Naive B cell (primary cell): ENCODE measurements at regions not wholly inside any gene's neighbourhood (a gene's known extent, or its start where the extent isn't known, plus 50 kb on each side); places are given as distances from the start of the nearest gene placed in this dataset.

Experiments
- ATAC-seq, 2 donors: fragments of 150-1000 bp; cut with Tn5 transposase; 2 replicates each; pipeline ENCODE4 v1.10.0; 2021; ENCODE audit warnings: low read depth in 2 of 2, mild to moderate bottlenecking in 2 of 2, moderate library complexity in 2 of 2
- DNase-seq: peaks from one replicate; pipeline ENCODE4 v3.0.0; 2022
- H3K27ac Mint-ChIP-seq, 6 donors: one replicate each; pipeline ENCODE4 v1.8.0; 2020 to 2022; ENCODE audit warnings: mild to moderate bottlenecking in 6 of 6, mixed read lengths in 6 of 6, moderate library complexity in 5 of 6, inconsistent platforms in 2 of 6
- H3K27me3 Mint-ChIP-seq, 3 donors: one replicate each; pipeline ENCODE4 v1.8.0; 2021 to 2022; ENCODE audit warnings: mixed read lengths in 3 of 3, mild to moderate bottlenecking in 1 of 3
- H3K36me3 Mint-ChIP-seq, 2 donors: one replicate each; pipeline ENCODE4 v1.8.0; 2020 to 2022; ENCODE audit warnings: mixed read lengths in 2 of 2, inconsistent platforms in 1 of 2, mild to moderate bottlenecking in 1 of 2
- H3K4me1 Mint-ChIP-seq, 3 donors: one replicate each; pipeline ENCODE4 v1.8.0; 2020 to 2022; ENCODE audit warnings: mixed read lengths in 3 of 3, inconsistent platforms in 1 of 3, mild to moderate bottlenecking in 1 of 3, moderate library complexity in 1 of 3
- H3K4me3 Mint-ChIP-seq, 8 donors: one replicate each; pipeline ENCODE4 v1.8.0; 2020 to 2022; ENCODE audit warnings: mild to moderate bottlenecking in 8 of 8, mixed read lengths in 8 of 8, moderate library complexity in 8 of 8, inconsistent platforms in 2 of 8
- H3K9me3 Mint-ChIP-seq, 7 donors: one replicate each; pipeline ENCODE4 v1.8.0; 2020 to 2022; ENCODE audit warnings: mixed read lengths in 7 of 7, mild to moderate bottlenecking in 5 of 7, inconsistent platforms in 2 of 7, moderate library complexity in 1 of 7

DNA sequence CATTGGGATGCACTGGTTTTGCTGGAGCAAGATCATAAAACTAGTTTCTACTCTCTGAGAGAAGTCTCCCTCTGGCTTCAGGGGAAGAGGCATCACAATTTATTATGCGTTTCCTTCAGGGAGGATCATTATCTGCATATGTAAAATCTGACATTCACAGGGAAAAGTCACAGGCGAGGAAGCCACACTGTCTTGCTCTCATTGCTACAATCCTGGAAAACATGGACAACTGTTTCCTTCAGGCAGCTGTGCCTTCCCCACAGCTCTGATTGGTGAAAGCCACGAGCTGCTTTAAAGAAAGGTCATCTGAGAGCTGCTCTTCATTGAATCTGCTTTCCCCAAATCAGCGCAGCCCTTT, 397.8 kb downstream of the MED10 start:
- Mint-ChIP-seq H3K27ac (no peak overlapping the region), H3K4me1 (no peaks in the 10 kb centered on the region)

DNA sequence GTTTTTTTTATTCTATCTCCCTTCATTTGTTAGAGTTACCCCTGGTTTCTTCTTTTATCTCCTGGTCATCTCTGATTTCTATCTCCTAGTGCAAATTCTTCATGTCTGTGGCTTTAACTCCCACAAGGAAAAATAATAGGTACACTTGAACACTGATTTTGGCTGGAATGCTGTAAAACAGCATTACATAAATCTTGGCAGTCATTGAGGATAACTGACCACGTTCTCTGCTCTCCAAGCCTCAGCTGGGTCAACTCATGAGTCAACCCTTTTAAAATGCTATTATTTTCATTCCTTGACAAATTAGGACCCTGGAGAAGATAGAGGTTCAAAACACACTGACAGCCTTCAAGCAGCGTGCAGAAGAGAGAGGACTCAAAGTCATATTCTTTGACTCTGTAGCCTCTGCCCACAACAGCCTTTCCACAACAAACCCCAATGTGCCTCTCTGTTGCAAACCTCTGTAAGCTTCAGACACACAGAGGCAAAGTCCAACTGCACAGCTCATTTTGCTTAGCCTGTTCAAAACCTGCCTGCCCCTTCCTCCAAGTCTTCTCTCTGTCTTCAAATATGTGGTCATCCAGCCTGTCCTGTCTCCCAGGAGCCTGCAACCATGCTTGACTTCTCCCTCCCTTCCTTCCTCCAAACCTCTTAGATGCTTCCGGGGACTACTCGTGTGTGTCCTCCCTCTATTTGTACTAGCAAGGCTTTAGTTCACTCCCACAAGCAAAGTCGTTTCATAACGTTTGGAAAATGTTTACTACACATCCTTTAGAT, 398.4 kb downstream of the MED10 start:
- no peaks in the 10 kb centered on the region for H3K36me3 Mint-ChIP-seq
- H3K9me3 Mint-ChIP-seq, result peaks cover 0 to 14% (median 2%) of the 10 kb centered on the region in 7 donors
- no peak overlapping the region for H3K4me3 Mint-ChIP-seq
- no peaks in the 10 kb centered on the region for H3K4me1 Mint-ChIP-seq
- ATAC-seq (no peak), DNase-seq (no peak)
- H3K27me3 Mint-ChIP-seq, result peaks cover 0 to 17% (median 0%) of the 10 kb centered on the region in 3 donors
- H3K27ac Mint-ChIP-seq, result no peak overlapping the region

More for the DNA sequence above, 397.8 kb downstream of the MED10 start:
- Mint-ChIP-seq H3K36me3 (no peaks in the 10 kb centered on the region), H3K27me3 (peaks cover 0 to 17% (median 0%) of the 10 kb centered on the region in 3 donors), H3K9me3 (peaks cover 0 to 14% (median 2%) of the 10 kb centered on the region in 7 donors), H3K4me3 (no peak overlapping the region)
- DNase-seq, result no peak
- ATAC-seq, result no peak

DNA sequence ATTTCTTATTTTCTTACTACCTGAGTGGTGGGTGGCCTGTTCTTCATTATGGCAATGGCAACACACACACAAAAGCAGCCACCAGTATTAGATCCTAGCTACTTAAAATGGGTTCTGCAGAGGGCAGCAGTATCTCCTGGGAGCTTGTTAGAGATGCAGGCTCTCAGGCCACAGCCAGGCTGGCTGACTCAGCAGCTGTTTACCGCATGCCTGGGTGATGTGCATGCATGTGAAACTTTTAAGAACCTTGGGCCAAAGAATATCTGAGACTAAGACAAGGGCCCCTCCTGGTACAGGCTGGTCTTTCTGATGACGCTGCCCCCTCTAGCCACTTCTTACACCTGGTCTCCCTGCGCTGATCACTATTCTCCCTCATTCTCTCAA, 399.0 kb downstream of the MED10 start:
- Mint-ChIP-seq H3K36me3 (no peaks in the 10 kb centered on the region), H3K9me3 (peaks cover 0 to 14% (median 2%) of the 10 kb centered on the region in 7 donors), H3K4me1 (no peaks in the 10 kb centered on the region), H3K4me3 (no peak overlapping the region), H3K27ac (no peak overlapping the region), H3K27me3 (peaks cover 0 to 17% (median 0%) of the 10 kb centered on the region in 3 donors)
- DNase-seq (no peak), ATAC-seq (no peak)

DNA sequence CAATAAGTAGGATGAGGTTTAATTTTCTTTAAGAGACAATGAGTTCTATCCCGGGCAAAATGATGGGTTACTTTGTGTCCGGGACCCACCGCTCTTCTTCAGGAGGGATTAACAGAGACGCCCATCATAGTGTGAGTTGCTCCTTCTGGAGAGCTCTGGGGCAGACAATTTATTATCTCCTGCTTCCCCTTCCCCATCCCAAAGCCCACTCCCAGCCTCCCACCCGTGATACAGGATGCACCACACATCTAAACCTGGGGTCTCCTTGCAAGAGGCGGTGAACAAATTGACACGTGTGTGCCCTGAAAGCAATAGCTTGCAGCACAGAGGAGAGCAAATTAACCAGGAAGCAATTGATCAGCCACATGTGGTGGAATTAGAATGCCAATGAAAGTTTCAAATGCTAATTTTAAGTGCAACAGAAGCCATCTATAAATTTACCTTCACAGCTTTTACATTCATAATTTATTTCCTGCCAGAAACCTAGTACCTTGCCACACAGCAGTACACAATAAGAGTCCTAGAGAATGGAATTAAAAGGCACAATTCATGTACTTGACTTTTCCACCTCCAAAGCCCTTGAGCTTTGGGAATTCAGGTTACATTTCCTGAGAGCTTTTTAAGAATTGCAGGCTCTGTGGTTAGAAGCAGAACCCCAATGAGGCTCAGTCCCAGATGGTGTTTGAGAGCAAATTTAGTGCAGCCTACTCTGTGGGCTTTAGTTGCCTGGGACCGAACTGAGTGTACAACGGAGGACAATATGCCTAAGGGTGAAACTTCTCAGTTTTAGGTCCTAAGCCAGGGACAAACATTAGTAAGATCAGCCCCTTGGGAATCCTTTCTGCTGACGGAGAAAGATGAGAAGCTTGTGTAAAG, 399.6 kb downstream of the MED10 start:
- Mint-ChIP-seq H3K36me3 (no peaks in the 10 kb centered on the region), H3K4me1 (no peaks in the 10 kb centered on the region), H3K27ac (no peak overlapping the region), H3K9me3 (peaks cover 0 to 14% (median 2%) of the 10 kb centered on the region in 7 donors), H3K4me3 (no peak overlapping the region), H3K27me3 (peaks cover 0 to 17% (median 0%) of the 10 kb centered on the region in 3 donors)
- DNase-seq, result no peak
- no peak for ATAC-seq

DNA sequence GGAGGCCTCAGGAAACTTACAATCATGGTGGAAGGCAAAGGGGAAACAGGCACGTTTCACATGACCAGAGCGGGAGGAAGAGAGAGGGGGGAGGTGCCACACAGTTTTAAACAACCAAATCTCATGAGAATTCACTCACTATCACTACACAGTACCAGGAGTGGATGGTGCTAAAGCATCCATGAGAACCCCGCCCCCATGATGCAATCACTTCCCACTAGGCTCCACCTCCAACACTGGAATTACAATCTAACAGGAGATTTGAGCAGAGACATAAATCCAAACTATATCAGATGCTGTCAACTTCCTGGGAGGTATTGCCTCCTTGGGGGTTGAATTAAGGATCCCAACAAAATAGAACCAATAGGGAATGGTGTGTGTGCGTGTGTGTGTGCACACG, 407.1 kb downstream of the MED10 start:
- Mint-ChIP-seq H3K36me3 (no peaks in the 10 kb centered on the region), H3K27ac (no peak overlapping the region), H3K9me3 (peaks cover 3 to 14% (median 6%) of the 10 kb centered on the region in 7 donors), H3K27me3 (peaks cover 0 to 5% (median 0%) of the 10 kb centered on the region in 3 donors), H3K4me1 (no peaks in the 10 kb centered on the region), H3K4me3 (no peak overlapping the region)
- ATAC-seq (no peak), DNase-seq (no peak)

DNA sequence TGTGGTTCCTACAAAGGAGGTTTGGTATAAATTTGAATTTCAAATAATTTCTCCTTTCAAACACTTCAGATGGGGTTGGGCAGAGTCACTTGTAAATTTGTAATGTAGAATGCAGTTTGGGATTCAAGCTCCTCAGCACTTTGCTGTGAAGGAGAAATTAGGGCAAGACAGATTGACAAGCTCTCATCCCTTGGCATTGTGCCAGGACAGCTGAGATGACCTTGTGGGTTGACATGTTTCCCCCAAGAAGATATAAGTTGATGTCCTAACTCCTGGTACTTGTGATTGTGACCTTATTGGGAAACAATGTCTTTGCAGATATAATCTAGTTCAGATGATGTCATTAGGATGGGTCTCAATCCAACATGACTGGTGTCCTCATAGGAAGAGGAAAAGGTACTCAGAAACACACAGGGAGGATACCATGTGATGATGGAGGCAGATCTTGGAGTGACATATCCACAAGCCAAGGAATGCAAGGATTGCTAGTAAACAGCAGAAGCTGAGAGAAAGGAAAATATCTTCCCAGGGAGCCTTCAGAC, 408.3 kb downstream of the MED10 start:
- Mint-ChIP-seq H3K27ac (no peak overlapping the region), H3K4me3 (no peak overlapping the region)

DNA sequence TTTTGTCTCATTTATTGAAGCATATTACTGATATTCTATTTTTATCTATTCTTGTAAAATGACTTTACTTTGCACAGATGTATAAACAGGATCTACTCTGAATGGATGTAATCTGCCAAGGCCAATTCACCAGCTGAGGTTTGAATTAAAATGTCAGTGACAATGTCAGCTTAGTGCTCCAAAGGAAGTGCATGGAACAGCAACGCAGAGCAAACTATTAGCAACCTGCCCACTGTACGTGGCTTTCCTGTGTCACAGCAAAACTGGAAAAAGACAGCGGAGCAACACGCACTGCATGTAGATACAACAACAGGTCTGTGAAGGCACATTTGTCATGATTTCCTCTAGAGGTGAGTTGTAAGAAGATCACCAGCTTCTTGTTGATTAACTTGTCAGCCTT, 409.4 kb downstream of the MED10 start:
- DNase-seq (no peak), ATAC-seq (no peak)
- peaks cover 12 to 27% (median 16%) of the 10 kb centered on the region in 7 donors for H3K9me3 Mint-ChIP-seq
- H3K27me3 Mint-ChIP-seq, result peaks cover 0 to 5% (median 0%) of the 10 kb centered on the region in 3 donors
- H3K4me3 Mint-ChIP-seq, result no peak overlapping the region
- H3K4me1 Mint-ChIP-seq, result no peaks in the 10 kb centered on the region
- H3K36me3 Mint-ChIP-seq, result peaks cover 6 to 9% of the 10 kb centered on the region in 2 donors
- no peak overlapping the region for H3K27ac Mint-ChIP-seq

More for the DNA sequence above, 408.3 kb downstream of the MED10 start:
- no peaks in the 10 kb centered on the region for H3K4me1 Mint-ChIP-seq
- no peak for DNase-seq
- peaks cover 5 to 17% (median 8%) of the 10 kb centered on the region in 7 donors for H3K9me3 Mint-ChIP-seq
- H3K27me3 Mint-ChIP-seq, result peaks cover 0 to 5% (median 0%) of the 10 kb centered on the region in 3 donors
- H3K36me3 Mint-ChIP-seq, result peaks cover under 1 to 3% of the 10 kb centered on the region in 2 donors
- ATAC-seq, result no peak

DNA sequence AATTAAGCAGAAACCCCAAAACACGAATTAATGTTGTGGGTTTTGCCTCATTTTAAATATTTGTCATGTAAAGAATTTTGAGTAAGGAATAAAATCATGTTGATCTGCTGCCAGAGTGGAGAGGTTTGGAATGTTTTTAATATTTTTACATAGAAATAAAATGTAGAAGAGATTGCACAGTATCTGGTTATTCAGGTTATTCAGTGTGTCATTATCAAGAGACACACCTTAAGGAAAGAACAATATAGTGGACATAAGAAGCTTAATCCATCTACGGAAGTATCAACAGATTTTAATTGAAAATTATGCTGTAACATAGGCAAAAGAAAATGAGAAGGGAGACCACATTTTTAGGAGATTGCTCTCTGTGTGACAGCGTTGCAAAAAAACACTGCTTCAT, 410.4 kb downstream of the MED10 start:
- DNase-seq, result no peak
- H3K27me3 Mint-ChIP-seq, result peaks cover 0 to 4% (median 0%) of the 10 kb centered on the region in 3 donors
- H3K4me1 Mint-ChIP-seq, result no peaks in the 10 kb centered on the region
- no peak overlapping the region for H3K4me3 Mint-ChIP-seq
- H3K27ac Mint-ChIP-seq, result no peak overlapping the region
- peaks cover 12 to 32% (median 16%) of the 10 kb centered on the region in 7 donors for H3K9me3 Mint-ChIP-seq
- ATAC-seq, result no peak
- H3K36me3 Mint-ChIP-seq, result peaks cover 6 to 9% of the 10 kb centered on the region in 2 donors

DNA sequence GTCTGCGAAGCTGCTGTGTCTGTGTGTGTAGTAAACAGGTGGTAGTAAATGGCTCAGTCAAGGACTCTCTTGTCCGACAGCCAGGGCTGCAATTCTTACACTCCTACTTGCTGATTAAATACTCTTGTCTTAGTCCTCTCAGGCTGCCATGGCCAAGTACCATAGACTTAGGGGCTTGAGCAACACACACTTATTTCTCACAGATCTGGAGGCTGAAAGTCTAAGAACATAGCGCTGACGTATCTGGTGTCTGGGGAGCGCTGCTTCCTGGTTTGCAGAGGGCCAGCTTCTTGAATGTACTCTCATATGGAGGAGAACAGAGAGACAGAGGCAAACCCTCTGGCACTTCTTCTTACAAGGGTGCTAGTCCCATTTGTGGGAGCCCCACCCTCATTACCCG, 411.0 kb downstream of the MED10 start:
- ATAC-seq, result no peak

DNA sequence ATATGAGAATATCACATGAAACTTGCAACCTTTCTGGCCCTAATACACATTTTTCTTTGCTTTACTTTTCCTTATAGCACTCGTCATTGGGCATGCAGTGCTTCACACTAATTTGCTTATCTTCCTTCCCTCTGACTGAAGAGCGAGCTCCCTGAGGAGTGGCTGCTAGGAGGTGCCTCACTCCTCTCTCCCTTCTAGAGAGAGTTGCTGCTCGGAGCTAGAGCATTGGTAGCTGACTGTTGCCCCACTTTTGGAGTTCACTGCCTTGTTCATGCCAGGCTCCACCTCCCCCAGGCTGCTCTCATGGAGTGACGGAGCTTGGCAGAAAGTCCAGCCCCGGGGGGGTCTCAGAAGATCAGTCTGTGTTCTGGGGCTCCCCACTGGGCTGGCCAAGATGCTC, 413.2 kb downstream of the MED10 start:
- no peak for DNase-seq
- no peaks in the 10 kb centered on the region for H3K27me3 Mint-ChIP-seq
- no peak overlapping the region for H3K4me3 Mint-ChIP-seq
- peaks cover 6 to 9% of the 10 kb centered on the region in 2 donors for H3K36me3 Mint-ChIP-seq
- no peak for ATAC-seq
- H3K27ac Mint-ChIP-seq, result no peak overlapping the region
- H3K9me3 Mint-ChIP-seq, result peaks cover 11 to 21% (median 14%) of the 10 kb centered on the region in 7 donors
- H3K4me1 Mint-ChIP-seq, result no peaks in the 10 kb centered on the region

More for the DNA sequence above, 411.0 kb downstream of the MED10 start:
- Mint-ChIP-seq H3K4me3 (no peak overlapping the region), H3K36me3 (peaks cover 6 to 9% of the 10 kb centered on the region in 2 donors), H3K4me1 (no peaks in the 10 kb centered on the region), H3K27me3 (no peaks in the 10 kb centered on the region), H3K9me3 (peaks cover 9 to 32% (median 16%) of the 10 kb centered on the region in 7 donors), H3K27ac (no peak overlapping the region)
- no peak for DNase-seq

DNA sequence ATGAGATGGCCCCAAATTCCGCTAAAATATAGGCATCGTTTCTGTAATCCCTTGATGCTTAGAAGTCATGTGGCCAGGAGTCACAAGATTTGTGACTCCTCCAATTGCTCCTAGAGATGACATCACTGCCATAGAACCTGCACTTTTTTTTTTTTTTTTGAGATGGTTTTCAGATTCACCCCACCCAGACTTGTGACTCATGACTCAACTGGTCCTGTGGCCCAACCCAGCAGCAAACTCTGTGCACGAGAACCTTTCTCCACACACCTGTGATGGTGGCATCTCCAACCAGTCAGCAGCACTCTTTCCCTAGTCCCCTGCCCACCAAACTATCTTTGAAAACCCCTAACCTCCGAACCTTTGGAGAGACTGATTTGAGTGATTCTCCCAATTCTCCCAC, 414.0 kb downstream of the MED10 start:
- H3K27me3 Mint-ChIP-seq, result no peaks in the 10 kb centered on the region
- no peak overlapping the region for H3K4me3 Mint-ChIP-seq
- ATAC-seq, result no peak
- H3K9me3 Mint-ChIP-seq, result peaks cover 11 to 29% (median 14%) of the 10 kb centered on the region in 7 donors
- H3K4me1 Mint-ChIP-seq, result no peaks in the 10 kb centered on the region
- peaks cover 6 to 9% of the 10 kb centered on the region in 2 donors for H3K36me3 Mint-ChIP-seq
- H3K27ac Mint-ChIP-seq, result no peak overlapping the region
- no peak for DNase-seq

DNA sequence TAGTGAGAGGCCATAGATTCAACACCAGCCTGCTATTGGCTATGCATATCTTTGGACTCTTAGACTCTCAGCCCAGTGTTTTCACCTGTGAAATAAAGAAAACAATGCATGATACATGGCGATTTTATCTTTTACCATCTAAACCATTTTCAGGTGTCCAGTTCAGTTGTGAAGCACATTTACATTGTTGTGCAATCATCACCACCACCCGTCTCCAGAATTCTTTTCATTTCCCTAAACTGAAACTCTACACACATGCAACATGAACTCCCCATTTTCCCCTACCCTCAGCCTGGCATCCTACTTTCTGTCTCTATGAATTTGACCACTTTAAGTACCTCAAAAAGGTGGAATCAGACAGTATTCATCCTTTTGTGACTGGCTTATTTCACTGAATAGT, 420.6 kb downstream of the MED10 start:
- no peak for ATAC-seq
- Mint-ChIP-seq H3K4me1 (no peaks in the 10 kb centered on the region), H3K27me3 (peaks cover 0 to 18% (median 16%) of the 10 kb centered on the region in 3 donors), H3K4me3 (no peak overlapping the region), H3K27ac (peak overlapping the region in 1 of 6 donors; percentile 67), H3K36me3 (peaks cover 0 to 9% of the 10 kb centered on the region in 2 donors), H3K9me3 (peaks cover 2 to 21% (median 14%) of the 10 kb centered on the region in 7 donors)
- DNase-seq, result no peak

DNA sequence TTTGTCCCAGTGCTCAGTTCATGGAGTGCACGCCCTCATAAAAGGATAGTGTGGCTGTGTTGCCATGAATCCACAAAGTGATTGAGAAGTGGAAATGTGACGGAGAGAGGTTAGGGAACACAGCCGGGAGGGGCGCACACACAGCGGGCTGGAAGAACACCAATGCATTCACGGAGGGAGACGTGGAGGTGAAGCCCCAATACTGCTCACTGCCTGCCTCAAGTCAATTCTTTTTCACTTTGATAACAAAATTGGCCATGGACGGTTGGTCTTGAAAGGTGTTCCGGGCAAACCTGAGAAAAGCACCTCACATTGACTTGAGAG, 424.1 kb downstream of the MED10 start:
- Mint-ChIP-seq H3K36me3 (peaks cover 0 to 17% of the 10 kb centered on the region in 2 donors), H3K9me3 (peaks cover 4 to 20% (median 9%) of the 10 kb centered on the region in 7 donors), H3K4me3 (no peak overlapping the region), H3K27ac (no peak overlapping the region), H3K4me1 (no peaks in the 10 kb centered on the region), H3K27me3 (peaks cover 3 to 26% (median 16%) of the 10 kb centered on the region in 3 donors)
- ATAC-seq (no peak), DNase-seq (no peak)
